Activated CD8-positive, alpha-beta T cell treated with anti-CD3 and anti-CD28 coated beads for 36 hours (primary cell): ENCODE measurements at regions not wholly inside any gene's neighbourhood (a gene's known extent, or its start where the extent isn't known, plus 50 kb on each side); places are given as distances from the start of the nearest gene placed in this dataset.

Experiments used
- ATAC-seq: fragments of 200-7000 bp; cut with Tn5 transposase; one replicate; pipeline ENCODE4 v1.10.0; 2021; ENCODE audit warnings: mild to moderate bottlenecking, moderate library complexity
- CTCF ChIA-PET: fragments of 350-600 bp; sonication (Branson Sonifier 250); formaldehyde crosslinking; loops from one replicate; lab custom pipeline; 2021; ENCODE audit warnings: antibody characterized with exemption; lab: Charles Lee
- POLR2A ChIA-PET: fragments of 350-600 bp; sonication (Branson Sonifier 250); formaldehyde crosslinking; loops from one replicate; lab custom pipeline; 2021; ENCODE audit warnings: antibody characterized with exemption; lab: Charles Lee
- DNase-seq: peaks from one replicate; pipeline ENCODE4 v3.0.0-alpha.2; 2020
- H3K27ac Mint-ChIP-seq: one replicate; pipeline ENCODE4 v1.8.0; 2021; ENCODE audit warnings: mild to moderate bottlenecking, mixed read lengths
- H3K27me3 Mint-ChIP-seq: one replicate; pipeline ENCODE4 v1.8.0; 2021; ENCODE audit warnings: mixed read lengths
- H3K36me3 Mint-ChIP-seq: one replicate; pipeline ENCODE4 v1.8.0; 2021; ENCODE audit warnings: low read depth, mixed read lengths
- H3K4me1 Mint-ChIP-seq: one replicate; pipeline ENCODE4 v1.8.0; 2021; ENCODE audit warnings: low read depth, mixed read lengths
- H3K4me3 Mint-ChIP-seq: one replicate; pipeline ENCODE4 v1.8.0; 2021; ENCODE audit warnings: mild to moderate bottlenecking, moderate library complexity, mixed read lengths
- H3K9me3 Mint-ChIP-seq: one replicate; pipeline ENCODE4 v1.8.0; 2021; ENCODE audit warnings: mixed read lengths
- CTCF ChIP-seq: fragments of 200-600 bp; IDR thresholded peaks from one replicate; pipeline ENCODE4 v1.8.0; 2022; ENCODE audit warnings: antibody characterized with exemption, mild to moderate bottlenecking
- intact Hi-C: fragments of 100-400 bp; cut with micrococcal nuclease; formaldehyde crosslinking; loops from one replicate; pipeline ENCODE4 v1.10.0; 2022

GRCh38 chr1:58927722-58928085 lies 143.9 kb upstream of the JUN start:
- no peak overlapping the region for H3K4me3 Mint-ChIP-seq
- ChIA-PET POLR2A (no interaction called here), CTCF (no interaction called here)
- no peaks in the 10 kb centered on the region for H3K27me3 Mint-ChIP-seq
- no peaks in the 10 kb centered on the region for H3K36me3 Mint-ChIP-seq
- peaks cover 34% of the 10 kb centered on the region for H3K4me1 Mint-ChIP-seq
- intact Hi-C loops = no loop called here
- DNase-seq = no peak
- H3K9me3 Mint-ChIP-seq = no peaks in the 10 kb centered on the region
- no peak for ATAC-seq
- no peak overlapping the region for H3K27ac Mint-ChIP-seq
- TF ChIP-seq CTCF = no peak

- Mint-ChIP-seq H3K27me3 (no peaks in the 10 kb centered on the region), H3K4me3 (no peak overlapping the region), H3K36me3 (no peaks in the 10 kb centered on the region), H3K27ac (no peak overlapping the region), H3K9me3 (no peaks in the 10 kb centered on the region), H3K4me1 (peaks cover 35% of the 10 kb centered on the region)
- DNase-seq (no peak), ATAC-seq (no peak)
- TF ChIP-seq CTCF = no peak
- ChIA-PET CTCF (no interaction called here), POLR2A (interaction anchor here (1.8 kb wide), 1 partner anchor 12 kb away, joined by 6 read pairs; no protein-coding TSS in a partner anchor)
- intact Hi-C loops = no loop called here
These were observed 144.7 kb upstream of the JUN start for GRCh38 chr1:58928514-58928913.

- Mint-ChIP-seq H3K9me3 (no peaks in the 10 kb centered on the region), H3K27ac (peak overlapping the region; percentile 2), H3K4me1 (peaks cover 38% of the 10 kb centered on the region), H3K27me3 (no peaks in the 10 kb centered on the region), H3K36me3 (no peaks in the 10 kb centered on the region), H3K4me3 (no peak overlapping the region)
- intact Hi-C loops = no loop called here
- ChIA-PET POLR2A (interaction anchor here (1.8 kb wide), 1 partner anchor 11 kb away, joined by 6 read pairs; no protein-coding TSS in a partner anchor), CTCF (no interaction called here)
- ATAC-seq (peak; percentile 84), DNase-seq (peak; percentile 83)
- no peak for TF ChIP-seq CTCF
These were observed 146.0 kb upstream of the JUN start for GRCh38 chr1:58929671-58930325.

GRCh38 chr1:58931024-58931423 lies 147.2 kb upstream of the JUN start:
- Mint-ChIP-seq H3K4me1 (peaks cover 38% of the 10 kb centered on the region), H3K27ac (no peak overlapping the region), H3K36me3 (no peaks in the 10 kb centered on the region), H3K27me3 (no peaks in the 10 kb centered on the region), H3K4me3 (no peak overlapping the region), H3K9me3 (no peaks in the 10 kb centered on the region)
- ATAC-seq (no peak), DNase-seq (no peak)
- ChIA-PET POLR2A (no interaction called here), CTCF (interaction anchor here (1.3 to 1.8 kb wide), 2 partner anchors 11 to 25 kb away, joined by 3 to 4 read pairs; no protein-coding TSS in a partner anchor)
- TF ChIP-seq CTCF = no peak
- intact Hi-C loops = no loop called here

GRCh38 chr1:58931756-58932155 lies 147.9 kb upstream of the JUN start:
- Mint-ChIP-seq H3K9me3 (no peaks in the 10 kb centered on the region), H3K4me3 (no peak overlapping the region), H3K27me3 (no peaks in the 10 kb centered on the region), H3K36me3 (no peaks in the 10 kb centered on the region), H3K27ac (no peak overlapping the region), H3K4me1 (peaks cover 38% of the 10 kb centered on the region)
- POLR2A ChIA-PET = no interaction called here
- DNase-seq = no peak
- no peak for TF ChIP-seq CTCF
- no peak for ATAC-seq
- CTCF ChIA-PET = interaction anchor here (1.3 to 1.8 kb wide), 2 partner anchors 10 to 25 kb away, joined by 3 to 4 read pairs; no protein-coding TSS in a partner anchor
- intact Hi-C loops = no loop called here
